SK-N-DZ (cell line): ENCODE measurements at regions not wholly inside any gene's neighbourhood (a gene's known extent, or its start where the extent isn't known, plus 50 kb on each side); places are given as distances from the start of the nearest gene placed in this dataset.

Experiments used
- small RNA-seq, 2 experiments: library from RNA; depleted of rRNA; stranded (forward); fragments of <200 nt; gene quantifications; one replicate each; pipeline ENCODE3, GENCODE V24; 2014

Small RNA genes lying in the stretch of these regions (small RNA-seq; reads per million reads assigned to genes)
- 0 reads per million in 2 experiments for gene RN7SL680P
